Muscle layer of duodenum (tissue), 2 donors: ENCODE measurements at regions not wholly inside any gene's neighbourhood (a gene's known extent, or its start where the extent isn't known, plus 50 kb on each side); places are given as distances from the start of the nearest gene placed in this dataset.

ENCODE experiments used
- H3K27ac ChIP-seq: one replicate; pipeline ENCODE4 v1.7.0; 2013; ENCODE audit warnings: mild to moderate bottlenecking, low read length
- H3K27me3 ChIP-seq: one replicate; pipeline ENCODE4 v1.7.0; 2013; ENCODE audit warnings: low read depth, mild to moderate bottlenecking, control low read depth, low read length
- H3K36me3 ChIP-seq, 2 donors: one replicate each; pipeline ENCODE4 v1.7.0; 2013; ENCODE audit warnings: low read length in 2 of 2, control low read depth in 1 of 2, mild to moderate bottlenecking in 1 of 2; ENCODE audit not compliant: insufficient read depth in 2 of 2, control insufficient read depth in 1 of 2
- H3K4me1 ChIP-seq, 2 donors: one replicate each; pipeline ENCODE4 v1.7.0; 2013; ENCODE audit warnings: low read length in 2 of 2, mild to moderate bottlenecking in 2 of 2, control low read depth in 1 of 2, moderate library complexity in 1 of 2; ENCODE audit not compliant: insufficient read depth in 2 of 2, control insufficient read depth in 1 of 2
- H3K4me3 ChIP-seq, 2 donors: one replicate each; pipeline ENCODE4 v1.7.0; 2013; ENCODE audit warnings: low read length in 2 of 2, low read depth in 1 of 2, mild to moderate bottlenecking in 1 of 2
- H3K9me3 ChIP-seq, 2 donors: one replicate each; pipeline ENCODE4 v1.7.0; 2013; ENCODE audit warnings: low read length in 2 of 2, control low read depth in 1 of 2, mild to moderate bottlenecking in 1 of 2; ENCODE audit not compliant: control insufficient read depth in 1 of 2
- donor health status: healthy.

GRCh38 chr7:46652317-46652716, 731.2 kb upstream of the IGFBP3 start:
- Histone ChIP-seq H3K27ac (no peak overlapping the region), H3K9me3 (no peaks in the 10 kb centered on the region), H3K4me3 (no peak overlapping the region), H3K4me1 (no peaks in the 10 kb centered on the region), H3K36me3 (no peaks in the 10 kb centered on the region), H3K27me3 (no peaks in the 10 kb centered on the region)

- H3K27ac ChIP-seq, result peak overlapping the region; percentile 14
- no peaks in the 10 kb centered on the region for H3K27me3 ChIP-seq
- no peak overlapping the region for H3K4me3 ChIP-seq
- no peaks in the 10 kb centered on the region for H3K4me1 ChIP-seq
- no peaks in the 10 kb centered on the region for H3K9me3 ChIP-seq
- no peaks in the 10 kb centered on the region for H3K36me3 ChIP-seq
These were observed 730.6 kb upstream of the IGFBP3 start for GRCh38 chr7:46651561-46652088.

- H3K27ac ChIP-seq, result no peak overlapping the region
- H3K27me3 ChIP-seq, result no peaks in the 10 kb centered on the region
- H3K36me3 ChIP-seq, result no peaks in the 10 kb centered on the region
- no peak overlapping the region for H3K4me3 ChIP-seq
- no peaks in the 10 kb centered on the region for H3K4me1 ChIP-seq
- H3K9me3 ChIP-seq, result no peaks in the 10 kb centered on the region
These were observed 730.0 kb upstream of the IGFBP3 start for GRCh38 chr7:46651070-46651469.

GRCh38 chr7:46649876-46650275, 728.8 kb upstream of the IGFBP3 start:
- Histone ChIP-seq H3K4me1 (no peaks in the 10 kb centered on the region), H3K27me3 (no peaks in the 10 kb centered on the region), H3K27ac (no peak overlapping the region), H3K36me3 (no peaks in the 10 kb centered on the region), H3K9me3 (no peaks in the 10 kb centered on the region), H3K4me3 (no peak overlapping the region)

GRCh38 chr7:46637793-46638735, 717.0 kb upstream of the IGFBP3 start:
- H3K36me3 ChIP-seq, result no peaks in the 10 kb centered on the region
- H3K27me3 ChIP-seq, result no peaks in the 10 kb centered on the region
- no peak overlapping the region for H3K27ac ChIP-seq
- H3K9me3 ChIP-seq, result no peaks in the 10 kb centered on the region
- no peak overlapping the region for H3K4me3 ChIP-seq
- H3K4me1 ChIP-seq, result no peaks in the 10 kb centered on the region

- Histone ChIP-seq H3K36me3 (no peaks in the 10 kb centered on the region), H3K4me1 (no peaks in the 10 kb centered on the region), H3K4me3 (no peak overlapping the region), H3K27ac (no peak overlapping the region), H3K9me3 (no peaks in the 10 kb centered on the region), H3K27me3 (no peaks in the 10 kb centered on the region)
These were observed 715.0 kb upstream of the IGFBP3 start for GRCh38 chr7:46636022-46636421.

GRCh38 chr7:46633630-46634240, 712.7 kb upstream of the IGFBP3 start:
- Histone ChIP-seq H3K4me1 (peaks cover 0 to 6% of the 10 kb centered on the region in 2 donors), H3K27ac (no peak overlapping the region), H3K27me3 (no peaks in the 10 kb centered on the region), H3K4me3 (no peak overlapping the region), H3K9me3 (no peaks in the 10 kb centered on the region), H3K36me3 (no peaks in the 10 kb centered on the region)

- H3K27ac ChIP-seq, result no peak overlapping the region
- H3K27me3 ChIP-seq, result no peaks in the 10 kb centered on the region
- H3K4me3 ChIP-seq, result no peak overlapping the region
- no peaks in the 10 kb centered on the region for H3K9me3 ChIP-seq
- peaks cover 0 to 6% of the 10 kb centered on the region in 2 donors for H3K4me1 ChIP-seq
- no peaks in the 10 kb centered on the region for H3K36me3 ChIP-seq
These were observed 712.1 kb upstream of the IGFBP3 start for GRCh38 chr7:46633200-46633599.

- Histone ChIP-seq H3K36me3 (no peaks in the 10 kb centered on the region), H3K27me3 (no peaks in the 10 kb centered on the region), H3K4me3 (no peak overlapping the region), H3K9me3 (no peaks in the 10 kb centered on the region), H3K4me1 (peaks cover 0 to 6% of the 10 kb centered on the region in 2 donors), H3K27ac (no peak overlapping the region)
These were observed 709.0 kb upstream of the IGFBP3 start for GRCh38 chr7:46630031-46630430.

GRCh38 chr7:46628389-46628788, 707.3 kb upstream of the IGFBP3 start:
- Histone ChIP-seq H3K36me3 (no peaks in the 10 kb centered on the region), H3K4me3 (no peak overlapping the region), H3K27me3 (no peaks in the 10 kb centered on the region), H3K9me3 (no peaks in the 10 kb centered on the region), H3K27ac (no peak overlapping the region), H3K4me1 (peaks cover 0 to 6% of the 10 kb centered on the region in 2 donors)

- no peak overlapping the region for H3K4me3 ChIP-seq
- H3K36me3 ChIP-seq, result no peaks in the 10 kb centered on the region
- H3K4me1 ChIP-seq, result peaks cover 0 to 6% of the 10 kb centered on the region in 2 donors
- no peaks in the 10 kb centered on the region for H3K27me3 ChIP-seq
- no peak overlapping the region for H3K27ac ChIP-seq
- no peaks in the 10 kb centered on the region for H3K9me3 ChIP-seq
These were observed 705.7 kb upstream of the IGFBP3 start for GRCh38 chr7:46626691-46627310.
